Prostate gland (tissue), 2 donors: ENCODE measurements at regions not wholly inside any gene's neighbourhood (a gene's known extent, or its start where the extent isn't known, plus 50 kb on each side); places are given as distances from the start of the nearest gene placed in this dataset.

ENCODE experiments used
- CTCF ChIP-seq, 4 experiments: fragments of 200-600 bp in 2 of 4; fragments of 450-650 bp in 2 of 4; sonication (generic) in 2 of 4; IDR thresholded peaks; 1 replicate in 3 of 4; 2 replicates in 1 of 4; pipeline ENCODE4 v1.5.1; 2016 to 2019; ENCODE audit warnings: antibody characterized with exemption in 4 of 4, mild to moderate bottlenecking in 2 of 4, moderate library complexity in 2 of 4
- POLR2A ChIP-seq: fragments of 450-650 bp; IDR thresholded peaks from one replicate; pipeline ENCODE4 v1.6.1; 2016; ENCODE audit warnings: antibody characterized with exemption, mild to moderate bottlenecking
- POLR2AphosphoS5 ChIP-seq: sonication (generic); formaldehyde crosslinking; IDR thresholded peaks from one replicate; pipeline ENCODE4 v1.6.1; 2017; ENCODE audit warnings: antibody characterized with exemption

- TF ChIP-seq CTCF (IDR thresholded peaks at IDR 0.05) (no peak), POLR2A (no peak), POLR2AphosphoS5 (no peak)
Observed at GRCh38 chr10:112047674-112048073, 135.9 kb downstream of the GPAM start.
